ENCODE measurements at regions not wholly inside any gene's neighbourhood (a gene's known extent, or its start where the extent isn't known, plus 50 kb on each side); places are given as distances from the start of the nearest gene placed in this dataset.

GRCh38 chr2:128388499-128388941, 69.9 kb upstream of the HS6ST1 start:
- TF ChIP-seq CTCF (IDR thresholded peaks at IDR 0.05), result no peak
- TF ChIP-seq POLR2A (IDR thresholded peaks at IDR 0.05), result no peak
